22Rv1 (cell line): ENCODE measurements at regions not wholly inside any gene's neighbourhood (a gene's known extent, or its start where the extent isn't known, plus 50 kb on each side); places are given as distances from the start of the nearest gene placed in this dataset.
"Not testable (repeated sequence)": the region's sequence is repeated elsewhere in the genome, so short reads cannot be mapped to it uniquely, and the experiment has no call there.

ENCODE experiments used
- H3K27ac ChIP-seq: fragments of 450-650 bp; 2 replicates; pipeline ENCODE4 v1.5.1; 2017
- CTCF ChIP-seq: fragments of 450-650 bp; IDR thresholded peaks from 2 replicates; pipeline ENCODE4 v1.5.1; 2017; ENCODE audit warnings: mild to moderate bottlenecking
- ZFX ChIP-seq: fragments of 450-650 bp; IDR thresholded peaks from 2 replicates; pipeline ENCODE4 v1.6.1; 2017; ENCODE audit warnings: antibody characterized with exemption, borderline replicate concordance

- no peak overlapping the region for H3K27ac ChIP-seq
- TF ChIP-seq CTCF (no peak), ZFX (no peak)
Measured at GRCh38 chr12:68387338-68387737, 55.2 kb upstream of the MDM1 start.

- no peak overlapping the region for H3K27ac ChIP-seq
- TF ChIP-seq CTCF (no peak), ZFX (no peak)
Measured at GRCh38 chr12:68389305-68389704, 57.1 kb upstream of the MDM1 start.

DNA sequence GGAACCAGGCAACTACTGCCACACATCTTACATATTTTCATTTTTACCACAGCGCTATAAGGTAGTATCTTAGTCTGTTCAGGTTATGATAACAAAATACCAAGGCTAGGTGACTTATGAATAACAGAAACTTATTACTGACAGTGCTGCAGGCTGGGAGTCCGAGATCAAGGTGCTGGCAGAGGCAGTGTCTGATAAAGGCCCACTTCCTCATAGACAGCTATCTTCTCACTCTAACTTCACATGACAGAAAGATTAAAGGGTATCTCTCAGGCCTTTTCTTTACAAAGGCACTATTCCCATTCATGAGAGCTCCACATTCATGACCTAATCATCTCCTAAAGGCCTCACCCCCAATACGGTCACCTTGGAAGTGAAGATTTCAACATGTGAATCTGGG is 59.8 kb upstream of the MDM1 start:
- TF ChIP-seq CTCF: no peak
- TF ChIP-seq ZFX: no peak
- H3K27ac ChIP-seq: no peak overlapping the region

- no peak overlapping the region for H3K27ac ChIP-seq
- TF ChIP-seq ZFX: no peak
- TF ChIP-seq CTCF: no peak
Measured at GRCh38 chr12:68392376-68392775, 60.2 kb upstream of the MDM1 start.

DNA sequence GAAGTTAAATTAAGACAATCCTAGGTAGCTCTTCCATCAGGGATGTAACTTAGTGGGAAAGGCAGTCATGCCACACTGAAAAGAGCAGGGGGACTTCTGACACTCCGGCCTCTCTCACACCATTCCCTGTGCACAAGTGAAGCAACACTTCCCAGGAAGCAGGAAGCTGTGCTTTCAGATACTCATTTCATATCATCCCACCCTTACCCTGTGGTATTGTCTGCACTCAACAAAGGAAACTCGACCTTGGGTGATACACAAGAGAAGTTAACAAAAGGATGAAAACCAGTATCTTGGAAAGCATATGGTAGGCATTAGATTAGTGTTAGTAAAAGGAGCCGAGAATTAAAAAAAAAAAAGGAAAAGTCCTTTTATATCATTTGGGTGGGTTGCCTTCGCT is 61.3 kb upstream of the MDM1 start:
- H3K27ac ChIP-seq: no peak overlapping the region

DNA sequence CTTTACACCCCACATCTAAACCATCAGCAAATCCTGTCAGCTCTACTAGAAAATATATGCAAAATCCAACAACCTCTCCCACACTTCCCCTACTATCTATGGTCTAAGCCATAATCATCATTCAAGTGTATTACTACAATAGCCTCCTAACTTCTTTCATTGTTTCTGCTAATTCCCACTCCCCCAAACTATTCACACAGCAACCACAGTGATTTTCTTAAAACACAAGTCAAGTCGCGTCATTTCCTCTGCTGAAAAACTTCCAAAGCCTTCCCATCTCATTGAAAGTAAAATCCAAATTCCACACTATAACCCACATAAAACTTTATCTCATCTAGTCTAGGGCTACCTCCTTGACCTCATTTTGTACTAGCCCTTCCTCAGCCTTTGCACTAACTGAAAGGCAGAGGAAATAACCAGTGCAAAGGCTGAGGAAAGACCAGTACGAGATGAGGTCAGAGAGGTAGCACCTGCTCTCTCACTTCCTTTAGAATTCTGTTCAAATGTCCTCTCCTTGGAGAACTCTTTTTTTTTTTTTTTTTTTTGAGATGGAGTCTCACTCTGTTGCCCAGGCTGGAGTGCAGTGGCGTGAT is 65.5 kb upstream of the MDM1 start:
- H3K27ac ChIP-seq: no peak overlapping the region
- TF ChIP-seq ZFX (no peak), CTCF (no peak)

More for the DNA sequence above, 61.3 kb upstream of the MDM1 start:
- TF ChIP-seq ZFX (no peak), CTCF (no peak)

GRCh38 chr12:68398689-68399088 is 66.5 kb upstream of the MDM1 start:
- H3K27ac ChIP-seq: not testable (repeated sequence)

- no peak overlapping the region for H3K27ac ChIP-seq
- TF ChIP-seq CTCF (no peak), ZFX (no peak)
Measured at GRCh38 chr12:68400226-68400829, 68.2 kb upstream of the MDM1 start.
